ENCODE measurements at regions not wholly inside any gene's neighbourhood (a gene's known extent, or its start where the extent isn't known, plus 50 kb on each side); places are given as distances from the start of the nearest gene placed in this dataset.

DNA sequence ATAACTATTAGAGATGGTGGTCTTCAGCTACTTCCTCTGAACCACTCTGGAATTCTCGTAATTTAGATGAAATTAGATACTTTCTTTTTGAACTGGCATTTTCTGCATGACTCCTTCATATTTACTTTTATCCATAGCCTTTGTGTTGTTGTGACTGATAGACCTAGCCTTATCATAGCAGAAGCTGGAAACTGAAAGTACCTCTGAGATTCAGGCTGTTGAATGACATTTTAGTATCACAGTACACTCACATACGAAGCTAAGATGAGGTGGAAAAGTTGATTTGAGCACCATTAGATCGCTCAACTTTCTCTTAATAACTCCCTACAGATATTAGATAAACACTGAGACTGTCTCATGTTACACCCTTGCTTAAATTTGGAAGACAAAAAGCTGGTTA is 525.1 kb upstream of the FBXO33 start:
- Histone ChIP-seq H3K9ac (ENCODE audit: low read depth, low read length) (no peak overlapping the region), H3K9me3 (ENCODE audit: insufficient read depth, low read depth, low read length) (no peaks in the 10 kb centered on the region; the same call in 1 of the 2 replicates), H3K4me3 (ENCODE audit: low read length) (no peak overlapping the region), H3K27ac (ENCODE audit: low read length) (no peak overlapping the region), H3K36me3 (ENCODE audit: insufficient read depth, low read depth, low read length) (no peaks in the 10 kb centered on the region), H3K4me1 (ENCODE audit: insufficient read depth, low read length) (no peaks in the 10 kb centered on the region), H3K27me3 (ENCODE audit: insufficient read depth, low read length) (no peaks in the 10 kb centered on the region)

DNA sequence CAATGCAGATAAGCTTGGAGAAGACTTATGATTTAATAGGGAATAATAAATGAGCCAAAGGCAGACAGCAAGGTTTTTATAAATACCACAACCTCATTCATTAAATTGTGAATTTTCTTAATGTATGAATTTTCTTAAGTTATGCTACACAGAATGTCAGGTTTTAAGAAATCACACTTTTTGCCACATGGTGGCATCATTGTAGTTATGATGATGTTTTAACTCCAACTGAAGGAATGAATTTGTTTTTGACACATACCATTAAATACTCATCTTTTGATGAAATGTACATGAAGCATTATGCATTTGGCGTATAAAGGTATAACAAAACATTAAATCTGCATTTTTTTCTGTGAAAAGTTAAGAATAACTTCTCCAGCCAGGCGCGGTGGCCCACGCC is 524.1 kb upstream of the FBXO33 start:
- Histone ChIP-seq H3K4me1 (ENCODE audit: insufficient read depth, low read length) (no peaks in the 10 kb centered on the region), H3K27me3 (ENCODE audit: insufficient read depth, low read length) (no peaks in the 10 kb centered on the region), H3K9me3 (ENCODE audit: insufficient read depth, low read depth, low read length) (no peaks in the 10 kb centered on the region; the same call in 1 of the 2 replicates), H3K9ac (ENCODE audit: low read depth, low read length) (no peak overlapping the region), H3K36me3 (ENCODE audit: insufficient read depth, low read depth, low read length) (no peaks in the 10 kb centered on the region), H3K4me3 (ENCODE audit: low read length) (no peak overlapping the region), H3K27ac (ENCODE audit: low read length) (no peak overlapping the region)

DNA sequence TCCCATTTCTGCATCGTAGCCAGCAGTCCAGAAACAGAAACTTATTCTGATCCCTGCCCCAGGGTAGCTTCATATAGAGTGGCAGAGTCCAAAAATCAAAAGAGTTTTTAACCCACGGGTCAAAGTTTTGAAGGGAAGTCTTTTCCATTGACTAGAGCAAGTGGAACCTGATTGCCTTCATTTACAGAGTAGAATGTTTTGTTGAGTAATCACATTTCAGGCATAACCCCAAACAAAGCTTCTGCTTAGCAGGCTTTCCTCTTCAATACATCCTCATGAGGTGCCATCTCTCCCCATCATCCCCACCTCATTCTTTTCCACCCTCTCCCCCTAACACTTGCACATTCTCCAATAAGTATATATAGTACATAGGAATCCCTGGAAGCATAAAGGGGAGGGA is 516.0 kb upstream of the FBXO33 start:
- Histone ChIP-seq H3K9ac (ENCODE audit: low read depth, low read length) (no peak overlapping the region), H3K4me1 (ENCODE audit: insufficient read depth, low read length) (no peaks in the 10 kb centered on the region), H3K27me3 (ENCODE audit: insufficient read depth, low read length) (no peaks in the 10 kb centered on the region), H3K4me3 (ENCODE audit: low read length) (no peak overlapping the region), H3K36me3 (ENCODE audit: insufficient read depth, low read depth, low read length) (no peaks in the 10 kb centered on the region), H3K9me3 (ENCODE audit: insufficient read depth, low read depth, low read length) (no peaks in the 10 kb centered on the region), H3K27ac (ENCODE audit: low read length) (no peak overlapping the region)

DNA sequence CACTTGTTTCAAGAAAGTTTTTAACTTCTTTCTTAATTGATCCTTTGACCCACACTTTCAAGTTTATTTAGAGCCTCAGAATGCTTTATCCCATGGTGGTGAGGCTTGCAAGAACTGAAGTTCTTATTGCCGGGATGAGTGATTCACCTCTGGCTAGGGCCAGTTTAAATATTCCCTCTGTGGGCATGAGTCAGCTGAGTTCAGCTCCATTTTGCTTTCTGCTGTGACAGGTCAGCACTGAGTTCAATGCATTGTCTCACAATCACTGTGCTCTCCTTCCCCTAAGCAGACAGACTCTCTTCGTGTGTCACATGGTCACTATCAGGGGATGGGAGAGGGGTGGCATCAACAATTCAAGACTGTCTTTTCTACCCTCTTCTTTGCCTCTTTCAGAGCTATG is 514.6 kb upstream of the FBXO33 start:
- no peak overlapping the region for H3K4me3 ChIP-seq (ENCODE audit: low read length)
- no peaks in the 10 kb centered on the region for H3K4me1 ChIP-seq (ENCODE audit: insufficient read depth, low read length)
- no peaks in the 10 kb centered on the region for H3K36me3 ChIP-seq (ENCODE audit: insufficient read depth, low read depth, low read length)
- H3K27ac ChIP-seq (ENCODE audit: low read length), result no peak overlapping the region
- H3K9me3 ChIP-seq (ENCODE audit: insufficient read depth, low read depth, low read length), result no peaks in the 10 kb centered on the region
- H3K27me3 ChIP-seq (ENCODE audit: insufficient read depth, low read length), result no peaks in the 10 kb centered on the region
- H3K9ac ChIP-seq (ENCODE audit: low read depth, low read length), result no peak overlapping the region

DNA sequence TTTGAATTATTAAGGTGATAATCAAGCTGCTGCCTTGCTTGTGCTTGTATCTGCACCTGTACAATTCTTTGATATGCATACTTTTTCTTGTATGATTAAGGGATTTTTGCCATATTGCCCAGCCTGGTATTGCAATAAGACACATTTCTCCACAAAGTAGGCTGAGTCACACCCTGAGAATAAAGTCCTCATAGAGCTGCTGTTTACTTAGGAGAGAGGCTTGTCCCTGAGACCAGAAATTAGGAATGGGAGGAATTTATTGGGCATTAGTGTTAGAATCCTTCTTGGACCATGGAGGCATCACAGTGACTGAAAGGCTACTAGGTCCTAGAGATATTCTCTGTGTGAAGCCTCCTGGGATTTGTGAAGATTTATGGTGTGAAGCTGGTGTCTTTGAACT is 506.8 kb upstream of the FBXO33 start:
- Histone ChIP-seq H3K36me3 (ENCODE audit: insufficient read depth, low read depth, low read length) (no peaks in the 10 kb centered on the region), H3K4me3 (ENCODE audit: low read length) (no peak overlapping the region), H3K4me1 (ENCODE audit: insufficient read depth, low read length) (peaks cover 4% of the 10 kb centered on the region; the same call in 1 of the 2 replicates), H3K9ac (ENCODE audit: low read depth, low read length) (no peak overlapping the region), H3K9me3 (ENCODE audit: insufficient read depth, low read depth, low read length) (no peaks in the 10 kb centered on the region), H3K27me3 (ENCODE audit: insufficient read depth, low read length) (no peaks in the 10 kb centered on the region), H3K27ac (ENCODE audit: low read length) (no peak overlapping the region)

DNA sequence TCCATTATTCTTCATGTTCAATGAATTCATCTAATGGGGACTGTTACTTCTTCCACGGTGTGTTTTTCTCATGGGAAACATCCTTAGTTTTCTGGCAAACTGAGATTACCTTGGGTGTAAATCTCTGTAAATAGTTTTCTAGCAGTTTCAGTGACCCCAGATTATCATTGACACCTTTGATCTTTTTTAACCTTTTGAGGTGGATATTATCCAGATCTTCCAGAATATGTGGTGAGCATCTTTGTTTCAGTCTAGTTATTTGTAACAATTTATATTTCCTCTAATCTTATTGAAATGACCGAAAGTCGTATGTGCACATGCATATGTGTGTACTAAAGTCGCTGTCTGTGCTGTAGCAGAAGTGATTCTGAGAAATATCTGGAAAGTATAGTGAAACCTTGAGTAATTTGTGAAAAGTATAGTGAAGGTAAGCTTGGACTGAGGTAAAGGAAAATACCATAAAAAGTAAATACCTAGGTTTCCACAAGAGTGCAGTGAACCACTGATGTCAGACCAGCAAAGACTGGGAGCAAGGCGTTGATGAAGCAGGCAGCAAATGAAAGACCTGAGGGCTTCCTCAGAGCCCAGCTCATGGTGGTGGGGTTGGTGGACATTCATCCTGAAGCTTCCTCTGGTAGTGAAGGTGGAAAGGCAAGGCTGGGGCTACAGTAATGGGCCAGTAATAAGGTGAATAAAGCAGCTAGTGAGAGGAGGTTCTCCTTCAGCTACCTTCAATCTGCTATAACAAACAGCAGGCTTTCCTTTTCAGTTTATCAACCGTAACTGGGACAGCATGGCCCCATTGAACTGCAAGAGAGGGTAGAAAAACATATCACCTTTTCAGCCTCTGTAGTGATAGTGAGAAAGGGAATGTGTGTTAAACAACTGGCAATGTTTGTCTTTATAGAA is 480.2 kb upstream of the FBXO33 start:
- Histone ChIP-seq H3K4me3 (ENCODE audit: low read length) (no peak overlapping the region), H3K36me3 (ENCODE audit: insufficient read depth, low read depth, low read length) (no peaks in the 10 kb centered on the region), H3K4me1 (ENCODE audit: insufficient read depth, low read length) (no peaks in the 10 kb centered on the region), H3K27ac (ENCODE audit: low read length) (no peak overlapping the region), H3K9ac (ENCODE audit: low read depth, low read length) (no peak overlapping the region), H3K9me3 (ENCODE audit: insufficient read depth, low read depth, low read length) (no peaks in the 10 kb centered on the region), H3K27me3 (ENCODE audit: insufficient read depth, low read length) (no peaks in the 10 kb centered on the region)

DNA sequence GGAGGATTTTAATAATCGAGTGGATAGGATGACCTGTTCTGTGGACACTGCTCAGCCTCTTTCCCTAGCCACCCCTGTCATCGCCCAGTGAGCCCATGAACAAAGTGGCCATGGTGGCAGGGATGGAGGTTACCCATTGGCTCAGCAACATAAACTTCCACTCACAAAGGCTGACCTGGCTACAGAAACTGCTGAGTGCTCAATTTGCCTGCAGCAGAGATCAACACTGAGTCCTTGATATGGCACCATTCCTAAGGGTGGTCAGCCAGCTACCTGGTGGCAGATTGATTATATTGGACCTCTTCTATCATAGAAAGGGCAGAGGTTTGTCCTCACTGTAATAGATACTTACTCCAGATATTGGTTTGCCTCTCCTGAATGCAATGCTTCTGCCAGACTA is 465.4 kb upstream of the FBXO33 start:
- H3K27me3 ChIP-seq (ENCODE audit: insufficient read depth, low read length), result no peaks in the 10 kb centered on the region
- no peak overlapping the region for H3K4me3 ChIP-seq (ENCODE audit: low read length)
- H3K4me1 ChIP-seq (ENCODE audit: insufficient read depth, low read length), result no peaks in the 10 kb centered on the region
- no peak overlapping the region for H3K9ac ChIP-seq (ENCODE audit: low read depth, low read length)
- H3K9me3 ChIP-seq (ENCODE audit: insufficient read depth, low read depth, low read length), result peaks cover 12% of the 10 kb centered on the region; the same call in 1 of the 2 replicates
- H3K27ac ChIP-seq (ENCODE audit: low read length), result no peak overlapping the region
- no peaks in the 10 kb centered on the region for H3K36me3 ChIP-seq (ENCODE audit: insufficient read depth, low read depth, low read length)

DNA sequence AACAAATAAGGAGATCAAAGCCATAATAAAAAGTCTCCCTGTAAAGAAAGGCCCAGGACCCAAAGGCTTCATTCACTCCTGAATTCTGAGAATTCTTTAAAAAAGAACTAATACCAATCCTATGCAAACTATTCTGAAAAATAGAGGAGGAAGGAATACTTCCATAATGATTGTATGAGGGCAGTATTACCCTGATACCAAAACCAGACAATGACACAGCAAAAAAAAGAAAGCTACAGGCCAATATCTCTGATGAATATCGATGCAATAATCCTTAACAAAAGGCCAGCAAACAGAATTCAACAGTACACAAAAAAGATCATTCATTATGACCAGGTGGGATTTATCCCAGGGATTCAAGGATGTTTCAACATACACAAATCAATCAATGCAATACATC is 457.8 kb upstream of the FBXO33 start:
- Histone ChIP-seq H3K9ac (ENCODE audit: low read depth, low read length) (no peak overlapping the region), H3K4me3 (ENCODE audit: low read length) (no peak overlapping the region), H3K36me3 (ENCODE audit: insufficient read depth, low read depth, low read length) (no peaks in the 10 kb centered on the region), H3K27ac (ENCODE audit: low read length) (no peak overlapping the region), H3K9me3 (ENCODE audit: insufficient read depth, low read depth, low read length) (peaks cover 4% of the 10 kb centered on the region; the same call in 1 of the 2 replicates), H3K27me3 (ENCODE audit: insufficient read depth, low read length) (no peaks in the 10 kb centered on the region), H3K4me1 (ENCODE audit: insufficient read depth, low read length) (no peaks in the 10 kb centered on the region)

DNA sequence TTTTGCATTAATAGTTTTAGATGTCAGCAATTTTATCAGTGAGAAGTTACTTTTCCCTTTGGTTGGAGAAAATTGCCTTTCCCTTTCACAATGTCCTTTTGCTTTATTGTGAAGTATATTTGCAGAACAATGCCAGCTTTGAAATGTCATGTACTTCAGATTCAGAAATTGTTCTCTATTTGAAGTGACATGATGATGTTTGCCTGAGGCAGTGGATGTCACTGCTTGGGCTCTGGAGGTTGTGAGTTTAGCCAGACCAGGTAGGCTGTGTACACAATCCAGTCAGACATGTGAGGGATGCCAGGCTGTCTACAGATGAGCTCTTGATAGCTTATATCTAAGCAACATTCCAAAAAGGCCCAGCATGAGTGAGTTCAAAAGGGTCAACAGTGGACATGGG is 451.9 kb upstream of the FBXO33 start:
- peaks cover 14% of the 10 kb centered on the region; the same call in 1 of the 2 replicates for H3K4me1 ChIP-seq (ENCODE audit: insufficient read depth, low read length)
- no peaks in the 10 kb centered on the region for H3K9me3 ChIP-seq (ENCODE audit: insufficient read depth, low read depth, low read length)
- no peaks in the 10 kb centered on the region for H3K36me3 ChIP-seq (ENCODE audit: insufficient read depth, low read depth, low read length)
- H3K4me3 ChIP-seq (ENCODE audit: low read length), result no peak overlapping the region
- H3K27ac ChIP-seq (ENCODE audit: low read length), result no peak overlapping the region
- H3K27me3 ChIP-seq (ENCODE audit: insufficient read depth, low read length), result no peaks in the 10 kb centered on the region
- H3K9ac ChIP-seq (ENCODE audit: low read depth, low read length), result no peak overlapping the region

DNA sequence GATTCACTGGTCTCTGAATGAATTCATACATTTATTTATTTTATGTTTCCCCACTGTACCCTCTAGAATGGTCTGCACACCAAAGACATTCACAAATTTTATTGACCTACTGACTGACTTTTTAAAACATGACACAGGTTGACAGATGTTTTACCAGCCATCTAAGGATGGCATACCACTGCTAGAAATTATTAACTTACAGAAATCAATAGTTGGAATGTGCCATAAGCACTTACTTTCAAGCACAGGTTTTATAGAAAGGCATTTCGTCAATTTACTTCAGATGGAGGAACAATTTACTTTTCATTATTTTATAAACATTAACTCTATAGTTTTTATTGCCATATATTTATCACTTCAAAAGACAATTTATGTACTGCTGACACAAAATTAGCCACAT is 448.7 kb upstream of the FBXO33 start:
- Histone ChIP-seq H3K27me3 (ENCODE audit: insufficient read depth, low read length) (no peaks in the 10 kb centered on the region), H3K36me3 (ENCODE audit: insufficient read depth, low read depth, low read length) (no peaks in the 10 kb centered on the region), H3K9me3 (ENCODE audit: insufficient read depth, low read depth, low read length) (no peaks in the 10 kb centered on the region), H3K27ac (ENCODE audit: low read length) (no peak overlapping the region), H3K4me3 (ENCODE audit: low read length) (no peak overlapping the region), H3K4me1 (ENCODE audit: insufficient read depth, low read length) (peaks cover 26% of the 10 kb centered on the region; the same call in 1 of the 2 replicates), H3K9ac (ENCODE audit: low read depth, low read length) (no peak overlapping the region)

DNA sequence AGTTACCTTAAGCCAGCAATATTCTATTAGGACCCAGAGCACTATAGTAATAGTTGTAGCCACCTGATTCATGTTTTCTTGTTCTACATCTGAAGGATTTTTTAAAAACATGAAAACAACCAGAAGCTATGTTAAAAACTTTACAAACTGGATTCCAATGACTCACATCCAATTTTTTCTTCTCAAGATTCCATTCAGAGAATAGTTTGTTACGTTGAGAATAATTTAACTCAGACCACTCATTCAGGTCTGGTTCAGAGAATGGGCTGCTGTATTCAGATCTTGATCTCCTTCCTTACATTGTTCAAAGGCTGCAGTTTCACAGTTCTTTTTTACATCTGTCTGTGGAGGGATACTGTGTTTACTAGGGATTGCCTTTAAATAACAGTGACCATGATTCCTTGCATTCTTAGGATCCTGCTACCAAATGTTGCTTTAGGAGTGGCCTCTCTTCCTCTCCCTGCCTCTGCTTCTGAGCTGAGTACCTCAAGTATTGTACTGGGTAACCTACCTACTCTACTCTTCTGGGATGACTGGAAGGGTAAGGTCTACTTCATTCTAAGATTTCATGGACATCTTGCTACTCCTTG is 448.0 kb upstream of the FBXO33 start:
- Histone ChIP-seq H3K27me3 (ENCODE audit: insufficient read depth, low read length) (no peaks in the 10 kb centered on the region), H3K9me3 (ENCODE audit: insufficient read depth, low read depth, low read length) (no peaks in the 10 kb centered on the region), H3K36me3 (ENCODE audit: insufficient read depth, low read depth, low read length) (no peaks in the 10 kb centered on the region), H3K27ac (ENCODE audit: low read length) (no peak overlapping the region), H3K4me3 (ENCODE audit: low read length) (no peak overlapping the region), H3K4me1 (ENCODE audit: insufficient read depth, low read length) (peaks cover 26% of the 10 kb centered on the region; the same call in 1 of the 2 replicates), H3K9ac (ENCODE audit: low read depth, low read length) (no peak overlapping the region)
